ENCODE measurements at regions not wholly inside any gene's neighbourhood (a gene's known extent, or its start where the extent isn't known, plus 50 kb on each side); places are given as distances from the start of the nearest gene placed in this dataset.
"Not testable (repeated sequence)": the region's sequence is repeated elsewhere in the genome, so short reads cannot be mapped to it uniquely, and the experiment has no call there.

- DNase-seq, result peak; percentile 59
Observed at GRCh38 chr13:90447034-90447733, 900.3 kb upstream of the MIR17HG start.

DNA sequence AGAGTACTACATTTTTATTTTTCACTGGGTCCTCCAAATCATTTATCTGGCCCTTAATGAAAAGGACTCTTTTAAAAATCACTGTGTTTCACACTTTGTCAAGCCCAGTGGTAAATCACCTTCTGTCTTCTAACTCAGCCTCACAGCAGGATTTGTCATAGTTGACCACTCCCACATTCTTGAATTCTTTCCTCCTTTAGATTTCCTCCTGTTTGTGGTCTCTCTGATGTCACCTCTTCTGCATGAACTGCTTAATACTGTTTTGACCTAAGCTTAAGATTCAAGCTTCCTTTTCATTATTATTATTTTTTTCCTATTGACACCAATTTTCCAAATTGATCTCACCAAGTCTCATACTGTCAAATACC lies 899.8 kb upstream of the MIR17HG start:
- DNase-seq, result no peak

GRCh38 chr13:90448466-90449037 lies 898.9 kb upstream of the MIR17HG start:
- no peak for DNase-seq

DNA sequence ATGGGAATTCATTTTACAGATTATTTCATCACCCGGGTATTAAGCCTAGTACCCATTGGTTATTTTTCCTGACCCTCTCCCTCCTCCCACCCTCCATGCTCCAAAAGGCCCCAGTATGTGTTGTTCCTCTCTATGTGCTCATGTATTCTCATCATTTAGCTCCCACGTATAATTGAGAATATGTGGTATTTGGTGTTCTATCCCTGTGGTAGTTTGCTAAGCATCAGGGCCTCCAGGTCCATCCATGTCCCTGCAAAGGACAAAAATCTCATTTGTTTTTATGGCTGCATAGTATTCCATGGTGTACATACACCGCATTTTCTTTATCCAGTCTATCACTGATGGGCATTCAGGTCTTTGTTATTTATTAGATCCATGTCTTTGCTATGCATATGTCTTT lies 894.1 kb upstream of the MIR17HG start:
- no peak for DNase-seq

GRCh38 chr13:90454002-90454636 lies 893.4 kb upstream of the MIR17HG start:
- no peak for DNase-seq

- DNase-seq, result no peak
Observed at GRCh38 chr13:90455067-90455466, 892.4 kb upstream of the MIR17HG start.

GRCh38 chr13:90455823-90456222 lies 891.7 kb upstream of the MIR17HG start:
- peak; percentile 0 for DNase-seq

- DNase-seq, result no peak
Observed at GRCh38 chr13:90461398-90461797, 886.1 kb upstream of the MIR17HG start.

GRCh38 chr13:90477216-90477615 lies 870.3 kb upstream of the MIR17HG start:
- no peak for DNase-seq

- no peak for DNase-seq
Observed at GRCh38 chr13:90483906-90484305, 863.6 kb upstream of the MIR17HG start.

DNA sequence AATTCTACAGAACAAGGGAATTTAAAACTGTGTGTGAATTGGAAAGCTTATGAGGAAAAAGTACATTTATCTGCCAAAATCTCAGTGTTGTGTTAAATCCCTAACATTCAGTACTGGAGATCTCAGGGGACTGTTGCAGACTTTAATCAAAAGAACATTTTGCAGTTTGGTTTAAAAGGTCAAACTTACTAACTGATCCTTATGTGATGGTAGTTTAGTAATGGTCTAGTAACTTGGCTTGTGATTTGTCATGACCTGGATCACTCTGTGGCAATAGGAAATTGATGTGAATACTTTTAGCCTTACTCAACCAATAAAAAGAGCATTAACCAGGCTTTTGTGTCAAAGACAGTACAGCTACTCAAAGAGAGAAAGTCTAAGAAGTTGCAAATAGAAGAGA lies 862.1 kb upstream of the MIR17HG start:
- no peak for DNase-seq

- no peak for DNase-seq
Observed at GRCh38 chr13:90492872-90493271, 854.6 kb upstream of the MIR17HG start.

- DNase-seq, result no peak
Observed at GRCh38 chr13:90493667-90494066, 853.8 kb upstream of the MIR17HG start.

- not testable (repeated sequence) for DNase-seq
Observed at GRCh38 chr13:90494849-90495248, 852.6 kb upstream of the MIR17HG start.

- DNase-seq, result no peak
Observed at GRCh38 chr13:90498096-90498495, 849.4 kb upstream of the MIR17HG start.

DNA sequence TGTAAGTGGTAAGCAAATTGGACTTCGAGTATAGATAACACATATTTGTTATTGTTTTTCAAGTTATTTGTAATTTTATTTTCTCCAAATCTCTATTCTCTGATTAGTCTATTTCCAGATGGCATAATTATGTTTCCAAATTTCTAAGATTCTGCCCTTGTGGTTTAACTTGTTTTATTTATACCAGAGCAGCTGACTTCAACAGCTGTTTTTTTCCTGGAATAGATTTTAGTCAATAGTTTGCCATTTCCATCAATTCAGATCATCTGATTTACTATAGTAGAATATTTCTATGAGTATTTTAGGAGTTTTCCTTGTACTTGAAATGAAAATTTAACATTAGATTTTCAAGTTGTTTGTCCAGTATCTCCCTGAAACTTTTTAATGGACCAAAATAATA lies 848.7 kb upstream of the MIR17HG start:
- DNase-seq, result no peak

GRCh38 chr13:90500569-90500968 lies 846.9 kb upstream of the MIR17HG start:
- no peak for DNase-seq

DNA sequence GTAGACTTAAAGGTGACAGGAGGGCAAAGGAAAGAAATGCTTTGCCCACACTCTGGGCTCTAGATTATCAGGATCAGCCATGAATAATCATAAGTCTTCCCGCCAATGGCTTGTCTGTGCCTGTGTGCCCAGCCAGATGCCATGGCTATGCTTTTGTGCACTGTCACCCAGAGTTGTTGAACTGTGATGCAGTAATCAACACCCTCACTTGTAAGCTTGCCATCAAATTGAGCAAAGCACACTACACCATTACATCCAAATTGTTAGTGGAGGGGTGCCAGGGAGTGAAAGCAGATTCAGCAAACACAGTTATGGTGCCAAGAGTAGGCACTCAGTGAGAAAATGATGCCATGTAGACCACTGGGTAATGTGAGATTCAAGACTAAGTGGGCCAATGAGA lies 845.3 kb upstream of the MIR17HG start:
- DNase-seq, result no peak

GRCh38 chr13:90502762-90503161 lies 844.7 kb upstream of the MIR17HG start:
- DNase-seq, result no peak

DNA sequence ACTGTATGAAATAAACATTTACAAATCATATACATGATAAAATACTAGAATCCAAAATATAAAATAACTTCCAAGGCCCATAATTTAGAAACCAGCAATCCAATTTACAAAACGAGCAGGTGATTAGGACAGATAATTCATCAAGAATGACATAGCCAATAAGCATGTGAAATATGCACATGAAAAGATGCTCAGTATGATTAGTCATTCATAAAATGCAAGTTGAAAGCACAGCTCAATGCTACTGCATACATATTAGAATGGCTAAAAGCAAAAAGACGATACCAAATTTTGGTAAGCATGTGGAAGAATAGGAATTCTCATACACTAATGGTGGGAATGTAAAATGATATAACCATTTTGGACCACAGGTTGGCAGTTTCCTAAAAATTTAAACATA lies 837.2 kb upstream of the MIR17HG start:
- DNase-seq, result no peak

DNA sequence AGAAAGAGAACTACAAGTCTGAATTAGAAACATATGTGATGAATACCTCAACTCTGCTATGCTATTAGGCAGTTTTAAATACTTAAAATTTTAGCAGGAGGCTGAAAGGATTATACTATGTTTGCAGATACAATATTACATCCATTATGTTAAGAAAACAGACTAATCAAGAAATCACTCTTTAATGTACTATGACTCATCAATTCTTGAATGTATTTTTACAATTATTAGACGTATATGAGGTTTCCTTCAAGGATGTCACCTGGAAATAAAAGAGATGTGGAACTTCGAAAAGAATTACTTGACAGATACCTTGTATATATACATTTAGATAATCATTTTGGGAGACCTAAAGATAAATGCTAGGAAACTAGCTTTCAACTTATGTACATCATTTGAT lies 835.6 kb upstream of the MIR17HG start:
- no peak for DNase-seq

DNA sequence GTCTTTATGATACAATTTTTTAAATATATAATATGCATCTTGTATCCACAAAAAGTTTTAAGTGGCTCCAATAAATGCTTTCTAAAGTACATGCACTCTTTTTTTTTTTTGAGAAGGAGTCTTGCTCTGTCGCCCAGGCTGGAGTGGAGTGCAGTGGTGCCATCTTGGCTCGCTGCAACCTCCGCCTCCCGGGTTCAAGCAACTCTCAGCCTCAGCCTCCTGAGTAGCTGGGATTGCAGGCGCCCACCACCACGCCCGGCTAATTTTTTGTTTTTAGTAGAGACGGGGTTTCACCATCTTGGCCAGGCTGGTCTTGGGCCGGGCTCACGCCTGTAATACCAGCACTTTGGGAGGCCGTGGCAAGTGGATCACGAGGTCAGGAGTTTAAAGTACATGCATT lies 832.8 kb upstream of the MIR17HG start:
- DNase-seq, result not testable (repeated sequence)

DNA sequence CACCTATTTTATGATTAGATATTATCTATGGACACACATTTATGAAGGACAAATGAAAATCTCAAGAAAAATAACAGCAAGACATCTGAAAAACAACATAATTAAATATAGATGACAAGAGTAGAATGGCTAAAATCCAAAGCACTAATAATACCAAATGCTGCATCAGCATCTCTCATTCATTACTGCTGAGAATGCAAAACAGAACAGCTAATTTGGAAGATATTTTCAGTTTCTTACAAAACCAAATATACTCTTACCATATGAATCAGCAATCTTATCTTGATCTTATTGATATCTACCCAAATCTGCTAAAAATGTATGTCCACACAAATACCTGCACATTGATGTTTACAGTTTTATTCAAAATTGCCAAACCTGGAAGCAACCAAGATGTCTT lies 829.1 kb upstream of the MIR17HG start:
- no peak for DNase-seq

DNA sequence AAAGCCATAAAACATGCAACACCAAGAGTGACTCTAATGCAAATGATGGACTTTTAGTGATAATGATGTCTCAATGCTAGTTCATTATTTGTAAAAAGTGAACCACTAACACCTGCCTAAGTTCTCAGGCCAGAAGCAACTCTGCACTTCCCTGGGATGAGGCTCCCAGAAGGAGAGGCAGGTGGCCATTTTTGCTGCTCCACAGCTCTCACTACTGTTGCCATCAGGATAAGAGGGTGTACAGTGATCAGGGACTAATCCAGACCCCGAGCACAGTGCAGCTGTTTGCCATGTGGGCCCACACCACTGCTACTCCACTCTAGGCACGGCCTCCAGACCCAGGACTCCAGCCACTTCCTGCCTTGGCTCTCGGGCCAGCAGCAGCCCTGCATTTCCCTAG lies 828.3 kb upstream of the MIR17HG start:
- no peak for DNase-seq

DNA sequence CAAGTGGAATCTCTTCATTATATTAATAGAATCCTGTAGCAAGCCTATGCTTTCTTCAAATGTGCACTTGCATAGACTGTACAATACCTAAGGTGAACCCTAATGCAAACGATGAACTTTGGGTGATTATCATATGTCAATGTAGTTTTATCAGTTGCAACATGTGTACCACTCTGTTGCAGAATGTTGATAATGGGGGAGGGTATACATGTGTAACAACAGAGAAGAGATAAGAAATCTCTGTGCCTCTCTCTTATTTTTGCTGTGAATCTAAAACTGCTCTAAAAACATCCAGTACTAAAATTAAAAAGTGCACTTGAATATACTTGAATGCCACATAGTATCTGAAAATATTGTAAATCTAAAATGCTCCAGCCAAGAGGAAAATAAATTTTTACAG lies 820.8 kb upstream of the MIR17HG start:
- no peak for DNase-seq

Data from DMS53 (cell line).